Natural killer cell treated with Interleukin-12 subunit alpha and Interleukin-12 subunit beta and Interleukin-15 and Interleukin-18, amount 100 ng/mL, for 72 hours (primary cell): ENCODE measurements at regions not wholly inside any gene's neighbourhood (a gene's known extent, or its start where the extent isn't known, plus 50 kb on each side); places are given as distances from the start of the nearest gene placed in this dataset.

Experiments used
- ATAC-seq, 2 donors: fragments of 150-1000 bp; cut with Tn5 transposase in 1 of 2; sonication (Bioruptor Pico), chemical (Tn5 transposase) in 1 of 2; 2 replicates each; pipeline ENCODE4 v1.10.0; 2021
- DNase-seq: peaks from one replicate; pipeline ENCODE4 v3.0.0; 2022; ENCODE audit warnings: low spot score
- H3K27ac Mint-ChIP-seq, 2 donors: 1 replicate in 1 of 2; 2 replicates in 1 of 2; pipeline ENCODE4 v1.8.0; 2022; ENCODE audit warnings: mixed read lengths in 2 of 2, mild to moderate bottlenecking in 1 of 2, moderate library complexity in 1 of 2
- H3K27me3 Mint-ChIP-seq, 2 donors: 1 replicate in 1 of 2; 2 replicates in 1 of 2; pipeline ENCODE4 v1.8.0; 2022; ENCODE audit warnings: mixed read lengths in 2 of 2
- H3K36me3 Mint-ChIP-seq: one replicate; pipeline ENCODE4 v1.8.0; 2022; ENCODE audit warnings: mixed read lengths
- H3K4me1 Mint-ChIP-seq, 2 donors: 1 replicate in 1 of 2; 2 replicates in 1 of 2; pipeline ENCODE4 v1.8.0; 2022; ENCODE audit warnings: low read depth in 2 of 2, mixed read lengths in 2 of 2, mild to moderate bottlenecking in 1 of 2
- H3K4me3 Mint-ChIP-seq: one replicate; pipeline ENCODE4 v1.8.0; 2022; ENCODE audit warnings: mixed read lengths
- H3K9me3 Mint-ChIP-seq: 2 replicates; pipeline ENCODE4 v1.8.0; 2022; ENCODE audit warnings: mixed read lengths

- Mint-ChIP-seq H3K36me3 (no peaks in the 10 kb centered on the region), H3K9me3 (no peaks in the 10 kb centered on the region), H3K4me1 (peaks cover 0 to 4% of the 10 kb centered on the region in 2 donors), H3K4me3 (no peak overlapping the region), H3K27me3 (peaks cover 6 to 8% of the 10 kb centered on the region in 2 donors), H3K27ac (no peak overlapping the region)
- DNase-seq (no peak), ATAC-seq (no peak)
Observed at GRCh38 chr2:102977426-102978090, 215.7 kb downstream of the TMEM182 start.

GRCh38 chr2:102978091-102978490 is 216.3 kb downstream of the TMEM182 start:
- H3K27ac Mint-ChIP-seq, result no peak overlapping the region
- H3K4me1 Mint-ChIP-seq, result peaks cover 0 to 4% of the 10 kb centered on the region in 2 donors
- H3K4me3 Mint-ChIP-seq, result no peak overlapping the region
- DNase-seq (no peak), ATAC-seq (no peak)
- no peaks in the 10 kb centered on the region for H3K36me3 Mint-ChIP-seq
- peaks cover 6 to 8% of the 10 kb centered on the region in 2 donors for H3K27me3 Mint-ChIP-seq
- no peaks in the 10 kb centered on the region for H3K9me3 Mint-ChIP-seq

DNA sequence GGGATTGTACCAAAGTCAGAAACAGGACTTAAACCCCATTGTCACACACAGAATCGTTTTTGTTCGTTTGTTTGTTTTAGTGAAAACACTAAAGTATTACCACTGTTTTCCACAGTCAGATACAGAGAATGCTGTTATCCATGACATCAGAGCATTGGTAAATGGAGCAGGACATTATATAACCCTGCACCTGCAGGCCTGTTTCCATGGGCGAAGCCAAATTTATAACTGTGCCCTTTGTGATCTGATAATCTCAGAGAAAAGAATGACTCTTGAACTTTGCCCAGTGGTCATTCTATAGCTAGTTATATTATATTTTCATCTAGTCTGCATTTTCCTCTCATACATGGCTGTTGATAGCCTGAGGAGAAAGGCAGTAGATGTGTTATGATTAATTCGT is 217.6 kb downstream of the TMEM182 start:
- Mint-ChIP-seq H3K4me3 (no peak overlapping the region), H3K36me3 (no peaks in the 10 kb centered on the region), H3K4me1 (peaks cover 0 to 4% of the 10 kb centered on the region in 2 donors), H3K27me3 (peaks cover 8 to 9% of the 10 kb centered on the region in 2 donors), H3K9me3 (no peaks in the 10 kb centered on the region), H3K27ac (no peak overlapping the region)
- no peak for DNase-seq
- ATAC-seq, result no peak

DNA sequence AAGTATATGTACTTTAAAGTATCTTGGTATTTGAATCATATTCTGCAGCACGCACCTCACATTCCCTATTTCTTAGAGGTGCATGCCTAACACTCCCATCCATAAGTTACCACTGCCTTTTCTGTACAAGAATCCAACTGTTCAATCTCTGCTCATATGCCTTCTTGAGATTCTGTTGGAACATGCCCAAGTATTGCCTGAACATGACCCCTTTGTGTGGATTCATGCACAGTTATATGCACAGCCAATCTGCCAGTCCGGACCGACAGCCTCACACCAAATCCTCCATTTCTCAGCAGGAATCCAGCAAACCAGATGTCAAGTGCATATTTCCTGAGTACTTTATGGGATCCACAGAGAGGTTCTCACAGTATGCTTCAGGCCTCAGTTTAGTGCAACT is 222.0 kb downstream of the TMEM182 start:
- Mint-ChIP-seq H3K4me3 (no peak overlapping the region), H3K27me3 (peaks cover 0 to 7% of the 10 kb centered on the region in 2 donors), H3K27ac (no peak overlapping the region), H3K9me3 (no peaks in the 10 kb centered on the region), H3K4me1 (no peaks in the 10 kb centered on the region), H3K36me3 (no peaks in the 10 kb centered on the region)
- ATAC-seq (no peak), DNase-seq (no peak)

GRCh38 chr2:102986826-102987490 is 225.1 kb downstream of the TMEM182 start:
- DNase-seq (no peak), ATAC-seq (no peak)
- H3K4me1 Mint-ChIP-seq, result no peaks in the 10 kb centered on the region
- no peaks in the 10 kb centered on the region for H3K9me3 Mint-ChIP-seq
- H3K4me3 Mint-ChIP-seq, result no peak overlapping the region
- H3K27me3 Mint-ChIP-seq, result peaks cover 0 to 7% of the 10 kb centered on the region in 2 donors
- no peak overlapping the region for H3K27ac Mint-ChIP-seq
- H3K36me3 Mint-ChIP-seq, result no peaks in the 10 kb centered on the region

GRCh38 chr2:102992607-102993006 is 230.8 kb downstream of the TMEM182 start:
- no peaks in the 10 kb centered on the region for H3K9me3 Mint-ChIP-seq
- H3K27me3 Mint-ChIP-seq, result peaks cover 0 to 2% of the 10 kb centered on the region in 2 donors
- no peaks in the 10 kb centered on the region for H3K4me1 Mint-ChIP-seq
- H3K36me3 Mint-ChIP-seq, result no peaks in the 10 kb centered on the region
- DNase-seq, result no peak
- H3K27ac Mint-ChIP-seq, result no peak overlapping the region
- H3K4me3 Mint-ChIP-seq, result no peak overlapping the region
- no peak for ATAC-seq

DNA sequence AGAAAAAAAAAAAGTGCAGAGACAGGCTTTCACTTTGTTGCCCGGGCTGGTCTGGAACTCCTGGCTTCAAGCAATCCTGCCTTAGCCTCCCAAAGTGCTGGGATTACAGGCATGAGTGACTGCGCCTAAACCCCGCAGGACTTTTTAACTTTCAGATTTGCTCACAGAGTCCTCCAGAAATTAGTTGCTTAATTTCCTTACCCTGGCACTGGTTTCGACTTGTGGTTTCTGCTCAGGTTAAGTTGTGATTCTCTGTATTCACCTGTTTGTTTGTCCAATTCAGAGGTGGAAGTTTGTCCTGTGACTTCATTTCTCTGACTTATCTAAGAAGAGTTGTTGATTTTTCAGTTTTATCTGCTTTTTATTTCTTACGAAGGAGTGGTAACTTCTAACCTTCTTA is 238.1 kb downstream of the TMEM182 start:
- no peak for DNase-seq
- H3K9me3 Mint-ChIP-seq, result peaks cover 12% of the 10 kb centered on the region
- H3K4me3 Mint-ChIP-seq, result no peak overlapping the region
- H3K36me3 Mint-ChIP-seq, result no peaks in the 10 kb centered on the region
- no peak for ATAC-seq
- peaks cover 0 to 7% of the 10 kb centered on the region in 2 donors for H3K27me3 Mint-ChIP-seq
- H3K27ac Mint-ChIP-seq, result no peak overlapping the region
- no peaks in the 10 kb centered on the region for H3K4me1 Mint-ChIP-seq

DNA sequence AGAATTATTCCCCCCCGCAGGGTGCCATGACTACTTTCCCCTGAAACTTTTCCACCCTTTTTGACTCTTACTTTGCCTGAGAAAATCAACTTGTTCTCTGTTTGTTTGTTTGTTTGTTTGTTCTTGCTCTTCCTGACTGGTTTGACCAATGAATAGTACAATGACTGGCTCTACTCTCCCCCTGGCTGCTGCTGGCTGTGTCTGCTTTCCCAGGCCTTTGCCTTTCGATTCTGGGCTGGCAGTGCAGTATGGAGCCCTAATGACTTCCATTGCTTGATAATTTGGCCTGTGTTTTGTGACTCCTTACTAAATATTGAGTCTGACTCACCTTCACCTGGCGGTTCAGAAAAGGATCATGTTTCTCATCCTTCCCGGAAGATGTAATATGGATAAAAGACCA is 241.1 kb downstream of the TMEM182 start:
- ATAC-seq, result no peak
- H3K4me1 Mint-ChIP-seq, result no peaks in the 10 kb centered on the region

GRCh38 chr2:103003750-103004260 is 242.0 kb downstream of the TMEM182 start:
- Mint-ChIP-seq H3K4me1 (no peaks in the 10 kb centered on the region), H3K4me3 (no peak overlapping the region), H3K9me3 (peaks cover 10% of the 10 kb centered on the region), H3K27ac (no peak overlapping the region), H3K27me3 (peaks cover 0 to 2% of the 10 kb centered on the region in 2 donors), H3K36me3 (no peaks in the 10 kb centered on the region)
- ATAC-seq, result no peak
- DNase-seq, result no peak

More for the DNA sequence above, 241.1 kb downstream of the TMEM182 start:
- H3K27me3 Mint-ChIP-seq, result peaks cover 0 to 5% of the 10 kb centered on the region in 2 donors
- H3K9me3 Mint-ChIP-seq, result peaks cover 12% of the 10 kb centered on the region
- no peaks in the 10 kb centered on the region for H3K36me3 Mint-ChIP-seq
- H3K27ac Mint-ChIP-seq, result no peak overlapping the region
- DNase-seq, result no peak
- H3K4me3 Mint-ChIP-seq, result no peak overlapping the region

DNA sequence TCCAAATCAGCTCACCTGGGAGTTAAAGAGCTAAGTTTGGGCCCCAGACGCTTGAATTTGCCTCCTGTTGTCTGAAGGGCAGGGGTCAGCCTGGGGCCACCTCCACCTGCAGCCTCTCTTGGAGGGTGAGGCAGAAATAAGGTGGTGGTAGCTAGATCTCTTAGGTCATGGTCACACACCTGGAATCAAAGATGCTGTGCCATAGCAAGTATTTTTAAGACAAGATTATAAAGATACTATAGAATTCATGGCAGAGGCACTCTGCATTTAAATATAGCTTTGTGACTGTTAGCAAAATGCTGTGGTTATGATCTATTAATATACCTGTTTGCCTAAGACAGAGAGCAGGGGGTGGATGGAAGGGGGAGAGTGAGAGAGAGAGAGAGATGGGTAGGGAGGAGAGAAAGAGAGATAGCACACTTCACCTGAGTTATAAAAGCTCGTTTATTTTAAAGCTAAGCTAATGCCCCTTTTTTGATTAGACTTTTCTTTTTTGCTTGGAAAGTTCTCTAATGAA is 242.7 kb downstream of the TMEM182 start:
- H3K4me3 Mint-ChIP-seq, result no peak overlapping the region
- ATAC-seq, result no peak
- H3K27me3 Mint-ChIP-seq, result peaks cover 0 to 2% of the 10 kb centered on the region in 2 donors
- no peaks in the 10 kb centered on the region for H3K36me3 Mint-ChIP-seq
- H3K27ac Mint-ChIP-seq, result no peak overlapping the region
- H3K4me1 Mint-ChIP-seq, result no peaks in the 10 kb centered on the region
- DNase-seq, result no peak
- H3K9me3 Mint-ChIP-seq, result peaks cover 10% of the 10 kb centered on the region

DNA sequence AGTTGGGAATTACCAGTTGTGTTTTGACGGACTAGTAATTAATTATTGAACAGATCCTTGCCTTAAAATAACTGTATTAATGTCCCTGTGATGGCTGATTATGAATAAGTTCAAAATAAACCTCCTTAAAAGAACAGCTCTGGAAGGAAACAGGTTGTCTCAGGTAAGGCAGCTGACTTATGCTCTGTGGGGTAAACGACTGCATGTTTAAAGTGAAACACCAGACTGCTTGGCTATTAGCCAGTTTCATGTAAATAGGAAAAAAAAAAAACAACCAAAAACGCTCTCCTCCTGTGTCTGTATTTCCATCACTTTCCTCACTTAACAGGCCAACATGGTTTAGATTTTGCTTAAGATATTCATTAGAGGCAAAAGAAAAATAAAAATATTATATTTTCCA is 243.6 kb downstream of the TMEM182 start:
- no peak for ATAC-seq
- Mint-ChIP-seq H3K9me3 (peaks cover 10% of the 10 kb centered on the region), H3K4me3 (no peak overlapping the region), H3K27me3 (peaks cover 0 to 2% of the 10 kb centered on the region in 2 donors), H3K4me1 (no peaks in the 10 kb centered on the region), H3K27ac (no peak overlapping the region), H3K36me3 (no peaks in the 10 kb centered on the region)
- DNase-seq, result no peak

DNA sequence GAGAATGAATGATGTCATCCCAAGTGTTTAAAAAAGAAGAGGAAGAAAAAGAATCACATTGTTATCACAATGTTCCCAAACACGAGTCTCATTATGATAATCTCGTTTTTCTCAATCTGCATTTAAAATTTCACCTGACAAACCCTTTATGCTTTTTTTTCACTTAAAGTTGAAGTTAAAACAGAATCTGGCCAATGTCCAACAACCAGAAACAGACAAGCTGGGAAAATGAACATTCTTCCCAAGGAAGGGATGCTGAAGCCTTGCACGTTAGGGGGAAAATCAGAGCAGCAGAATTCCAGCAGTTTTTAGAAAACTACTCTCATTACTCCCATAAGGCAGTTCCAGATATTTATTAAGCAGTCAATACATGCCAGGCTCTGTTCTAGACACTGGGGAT is 245.3 kb downstream of the TMEM182 start:
- Mint-ChIP-seq H3K27ac (no peak overlapping the region), H3K27me3 (peaks cover 0 to 2% of the 10 kb centered on the region in 2 donors), H3K4me3 (no peak overlapping the region), H3K4me1 (no peaks in the 10 kb centered on the region), H3K9me3 (peaks cover 2% of the 10 kb centered on the region), H3K36me3 (no peaks in the 10 kb centered on the region)
- DNase-seq, result no peak
- ATAC-seq, result no peak

GRCh38 chr2:103008586-103008985 is 246.8 kb downstream of the TMEM182 start:
- H3K27me3 Mint-ChIP-seq, result peaks cover under 1 to 2% of the 10 kb centered on the region in 2 donors

DNA sequence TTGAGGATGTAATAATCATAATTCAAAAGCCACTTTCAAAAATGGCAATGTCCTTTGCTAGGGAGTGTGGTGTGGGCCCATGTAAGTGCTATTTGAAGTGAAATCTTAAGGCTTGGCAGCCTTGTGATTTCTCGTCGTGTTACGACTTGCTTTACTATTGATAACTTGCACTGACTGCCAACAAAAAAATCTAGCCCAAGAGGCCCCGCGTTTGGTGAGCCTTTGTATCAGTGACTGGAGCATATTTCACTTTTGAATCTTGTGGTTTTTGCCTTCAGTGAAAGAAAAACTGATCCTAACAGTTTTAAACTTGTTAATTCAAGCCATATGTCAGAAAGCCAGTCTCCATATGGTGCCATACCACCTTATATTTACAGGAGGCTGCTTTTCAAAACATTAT is 248.0 kb downstream of the TMEM182 start:
- DNase-seq (no peak), ATAC-seq (no peak)
- no peaks in the 10 kb centered on the region for H3K4me1 Mint-ChIP-seq
- H3K4me3 Mint-ChIP-seq, result no peak overlapping the region
- no peaks in the 10 kb centered on the region for H3K9me3 Mint-ChIP-seq
- no peaks in the 10 kb centered on the region for H3K36me3 Mint-ChIP-seq
- H3K27ac Mint-ChIP-seq, result no peak overlapping the region
- H3K27me3 Mint-ChIP-seq, result peaks cover 0 to 5% of the 10 kb centered on the region in 2 donors

More at GRCh38 chr2:103008586-103008985, 246.8 kb downstream of the TMEM182 start:
- H3K27ac Mint-ChIP-seq, result no peak overlapping the region
- H3K4me1 Mint-ChIP-seq, result no peaks in the 10 kb centered on the region
- DNase-seq, result no peak
- no peak for ATAC-seq
- no peaks in the 10 kb centered on the region for H3K9me3 Mint-ChIP-seq
- no peak overlapping the region for H3K4me3 Mint-ChIP-seq
- no peaks in the 10 kb centered on the region for H3K36me3 Mint-ChIP-seq
